ENCODE measurements at regions not wholly inside any gene's neighbourhood (a gene's known extent, or its start where the extent isn't known, plus 50 kb on each side); places are given as distances from the start of the nearest gene placed in this dataset.

DNA sequence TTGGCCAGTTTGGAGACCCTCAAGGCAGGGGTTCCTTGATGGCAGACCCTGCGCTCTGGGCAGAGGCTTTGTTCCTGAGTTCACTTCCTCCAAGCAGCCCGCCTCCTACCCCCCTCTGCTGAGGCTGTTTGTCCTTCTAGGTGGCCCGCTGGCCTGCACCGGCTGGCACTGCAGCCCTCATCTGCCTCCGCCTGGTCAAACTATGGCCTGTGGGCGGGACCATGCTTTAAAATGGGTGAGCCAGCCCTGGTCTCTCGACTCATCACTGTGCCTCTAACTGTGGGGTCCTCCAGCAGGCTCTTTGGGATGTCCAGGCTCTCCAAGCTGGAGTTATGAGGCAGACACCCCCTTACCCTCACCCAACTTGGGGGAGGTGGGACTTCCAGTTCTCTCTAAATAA lies 78.9 kb upstream of the SLC22A11 start:
- DNase-seq (ENCODE audit: low read depth in 1 of 2, low spot score in 1 of 2), result no peak
- Histone ChIP-seq H3K4me3 (replicated peaks; ENCODE audit: insufficient read depth, low read length) (no peak overlapping the region), H3K27me3 (ENCODE audit: insufficient read depth, poor library complexity, severe bottlenecking) (no peaks in the 10 kb centered on the region), H3K27ac (replicated peaks) (no peak overlapping the region)
- TF ChIP-seq, protein P1, sequence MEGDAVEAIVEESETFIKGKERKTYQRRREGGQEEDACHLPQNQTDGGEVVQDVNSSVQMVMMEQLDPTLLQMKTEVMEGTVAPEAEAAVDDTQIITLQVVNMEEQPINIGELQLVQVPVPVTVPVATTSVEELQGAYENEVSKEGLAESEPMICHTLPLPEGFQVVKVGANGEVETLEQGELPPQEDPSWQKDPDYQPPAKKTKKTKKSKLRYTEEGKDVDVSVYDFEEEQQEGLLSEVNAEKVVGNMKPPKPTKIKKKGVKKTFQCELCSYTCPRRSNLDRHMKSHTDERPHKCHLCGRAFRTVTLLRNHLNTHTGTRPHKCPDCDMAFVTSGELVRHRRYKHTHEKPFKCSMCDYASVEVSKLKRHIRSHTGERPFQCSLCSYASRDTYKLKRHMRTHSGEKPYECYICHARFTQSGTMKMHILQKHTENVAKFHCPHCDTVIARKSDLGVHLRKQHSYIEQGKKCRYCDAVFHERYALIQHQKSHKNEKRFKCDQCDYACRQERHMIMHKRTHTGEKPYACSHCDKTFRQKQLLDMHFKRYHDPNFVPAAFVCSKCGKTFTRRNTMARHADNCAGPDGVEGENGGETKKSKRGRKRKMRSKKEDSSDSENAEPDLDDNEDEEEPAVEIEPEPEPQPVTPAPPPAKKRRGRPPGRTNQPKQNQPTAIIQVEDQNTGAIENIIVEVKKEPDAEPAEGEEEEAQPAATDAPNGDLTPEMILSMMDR (IDR thresholded peaks at IDR 0.05; ENCODE audit: insufficient read depth, low read length), result no peak
- TF ChIP-seq, protein P2, sequence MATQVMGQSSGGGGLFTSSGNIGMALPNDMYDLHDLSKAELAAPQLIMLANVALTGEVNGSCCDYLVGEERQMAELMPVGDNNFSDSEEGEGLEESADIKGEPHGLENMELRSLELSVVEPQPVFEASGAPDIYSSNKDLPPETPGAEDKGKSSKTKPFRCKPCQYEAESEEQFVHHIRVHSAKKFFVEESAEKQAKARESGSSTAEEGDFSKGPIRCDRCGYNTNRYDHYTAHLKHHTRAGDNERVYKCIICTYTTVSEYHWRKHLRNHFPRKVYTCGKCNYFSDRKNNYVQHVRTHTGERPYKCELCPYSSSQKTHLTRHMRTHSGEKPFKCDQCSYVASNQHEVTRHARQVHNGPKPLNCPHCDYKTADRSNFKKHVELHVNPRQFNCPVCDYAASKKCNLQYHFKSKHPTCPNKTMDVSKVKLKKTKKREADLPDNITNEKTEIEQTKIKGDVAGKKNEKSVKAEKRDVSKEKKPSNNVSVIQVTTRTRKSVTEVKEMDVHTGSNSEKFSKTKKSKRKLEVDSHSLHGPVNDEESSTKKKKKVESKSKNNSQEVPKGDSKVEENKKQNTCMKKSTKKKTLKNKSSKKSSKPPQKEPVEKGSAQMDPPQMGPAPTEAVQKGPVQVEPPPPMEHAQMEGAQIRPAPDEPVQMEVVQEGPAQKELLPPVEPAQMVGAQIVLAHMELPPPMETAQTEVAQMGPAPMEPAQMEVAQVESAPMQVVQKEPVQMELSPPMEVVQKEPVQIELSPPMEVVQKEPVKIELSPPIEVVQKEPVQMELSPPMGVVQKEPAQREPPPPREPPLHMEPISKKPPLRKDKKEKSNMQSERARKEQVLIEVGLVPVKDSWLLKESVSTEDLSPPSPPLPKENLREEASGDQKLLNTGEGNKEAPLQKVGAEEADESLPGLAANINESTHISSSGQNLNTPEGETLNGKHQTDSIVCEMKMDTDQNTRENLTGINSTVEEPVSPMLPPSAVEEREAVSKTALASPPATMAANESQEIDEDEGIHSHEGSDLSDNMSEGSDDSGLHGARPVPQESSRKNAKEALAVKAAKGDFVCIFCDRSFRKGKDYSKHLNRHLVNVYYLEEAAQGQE (IDR thresholded peaks at IDR 0.05; ENCODE audit: insufficient replicate concordance, low read depth), result no peak
- TF ChIP-seq SPI1 (IDR thresholded peaks at IDR 0.05; ENCODE audit: borderline replicate concordance, low read depth), result no peak
- no peak for TF ChIP-seq POLR2AphosphoS5 (IDR thresholded peaks at IDR 0.05; ENCODE audit: low read depth)
- TF ChIP-seq GABPA (IDR thresholded peaks at IDR 0.05; ENCODE audit: low read depth), result no peak

DNA sequence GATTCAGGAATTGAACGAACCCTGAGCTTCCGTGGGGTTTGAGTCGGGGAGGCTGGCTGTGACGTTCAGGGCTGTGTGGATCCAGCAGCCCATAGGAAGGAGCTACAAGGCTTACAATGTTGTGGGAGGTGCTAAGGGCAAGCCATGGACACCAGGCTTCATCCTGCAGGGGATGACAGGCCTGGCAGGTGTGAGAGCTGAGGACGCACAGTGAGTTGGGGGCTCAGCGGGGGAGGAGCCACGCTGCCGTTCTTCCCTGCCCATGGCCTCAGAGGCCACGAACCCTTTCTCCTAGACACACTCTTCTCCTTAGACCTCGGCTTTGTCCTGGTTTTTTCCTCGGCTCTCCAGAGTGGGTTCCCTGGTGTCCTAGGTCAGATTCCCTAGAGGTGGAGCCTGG lies 78.1 kb upstream of the SLC22A11 start:
- TF ChIP-seq, protein P2 (IDR thresholded peaks at IDR 0.05; ENCODE audit: insufficient replicate concordance, low read depth), result no peak
- TF ChIP-seq SPI1 (IDR thresholded peaks at IDR 0.05; ENCODE audit: borderline replicate concordance, low read depth) (no peak), POLR2AphosphoS5 (IDR thresholded peaks at IDR 0.05; ENCODE audit: low read depth) (no peak), GABPA (IDR thresholded peaks at IDR 0.05; ENCODE audit: low read depth) (no peak)
- TF ChIP-seq, protein P1 (IDR thresholded peaks at IDR 0.05; ENCODE audit: insufficient read depth, low read length), result no peak
- Histone ChIP-seq H3K27ac (replicated peaks) (no peak overlapping the region), H3K27me3 (ENCODE audit: insufficient read depth, poor library complexity, severe bottlenecking) (no peaks in the 10 kb centered on the region), H3K4me3 (replicated peaks; ENCODE audit: insufficient read depth, low read length) (no peak overlapping the region)
- DNase-seq (ENCODE audit: low read depth in 1 of 2, low spot score in 1 of 2), result no peak

DNA sequence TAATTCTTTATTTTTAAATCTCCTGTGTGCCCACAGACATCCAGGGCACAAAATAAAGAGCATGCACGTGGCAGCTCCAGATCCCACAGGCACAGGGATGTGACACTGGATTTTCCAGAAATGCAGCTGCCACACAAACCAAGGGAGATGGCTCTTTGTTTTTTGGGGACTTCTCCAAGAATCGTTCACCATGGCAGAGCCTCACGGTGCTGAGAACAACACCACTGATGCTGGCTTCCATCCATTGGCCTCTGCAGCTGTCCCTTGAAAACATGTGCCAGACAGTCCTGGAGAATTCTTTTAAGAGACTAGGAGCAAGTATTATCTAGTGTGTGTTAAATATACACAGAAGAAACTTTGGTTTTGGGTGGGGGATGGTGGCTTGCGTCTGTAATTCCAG lies 73.2 kb upstream of the SLC22A11 start:
- no peak for TF ChIP-seq POLR2AphosphoS5 (IDR thresholded peaks at IDR 0.05; ENCODE audit: low read depth)
- TF ChIP-seq, protein P1 (IDR thresholded peaks at IDR 0.05; ENCODE audit: insufficient read depth, low read length), result no peak
- TF ChIP-seq SPI1 (IDR thresholded peaks at IDR 0.05; ENCODE audit: borderline replicate concordance, low read depth), result no peak
- TF ChIP-seq, protein P2 (IDR thresholded peaks at IDR 0.05; ENCODE audit: insufficient replicate concordance, low read depth), result no peak
- no peak for TF ChIP-seq GABPA (IDR thresholded peaks at IDR 0.05; ENCODE audit: low read depth)
- Histone ChIP-seq H3K27me3 (ENCODE audit: insufficient read depth, poor library complexity, severe bottlenecking) (no peaks in the 10 kb centered on the region), H3K4me3 (replicated peaks; ENCODE audit: insufficient read depth, low read length) (no peak overlapping the region), H3K27ac (replicated peaks) (no peak overlapping the region)
- DNase-seq (ENCODE audit: low read depth in 1 of 2, low spot score in 1 of 2), result no peak
